ENCODE measurements at regions not wholly inside any gene's neighbourhood (a gene's known extent, or its start where the extent isn't known, plus 50 kb on each side); places are given as distances from the start of the nearest gene placed in this dataset.

GRCh38 chr4:157973297-157973696 lies 199.5 kb downstream of the GASK1B start:
- Histone ChIP-seq H3K9me3 (no peaks in the 10 kb centered on the region), H3K36me3 (no peaks in the 10 kb centered on the region), H3K4me3 (no peak overlapping the region), H3K4me1 (no peaks in the 10 kb centered on the region), H3K27me3 (no peaks in the 10 kb centered on the region), H3K27ac (no peak overlapping the region)
- TF ChIP-seq POLR2A (IDR thresholded peaks at IDR 0.05) (no peak), POLR2AphosphoS5 (IDR thresholded peaks at IDR 0.05) (no peak), CTCF (IDR thresholded peaks at IDR 0.05) (no peak)
- intact Hi-C loops (cut with DNase I; ENCODE audit: low total_unique reads): loop anchor here (10.0 kb wide), 1 partner anchor 748 kb away; the partner anchor contains the start of gene GRIA2
- DNase-seq (ENCODE audit: low spot score in 2 of 2): no peak

- TF ChIP-seq CTCF (IDR thresholded peaks at IDR 0.05) (no peak), POLR2AphosphoS5 (IDR thresholded peaks at IDR 0.05) (no peak)
- Histone ChIP-seq H3K4me3 (no peak overlapping the region), H3K27me3 (no peaks in the 10 kb centered on the region), H3K36me3 (no peaks in the 10 kb centered on the region), H3K9me3 (no peaks in the 10 kb centered on the region), H3K4me1 (no peaks in the 10 kb centered on the region), H3K27ac (no peak overlapping the region)
- DNase-seq (ENCODE audit: low spot score in 2 of 2): no peak
- intact Hi-C loops (cut with DNase I; ENCODE audit: low total_unique reads): no loop called here
These were observed 208.4 kb downstream of the GASK1B start for GRCh38 chr4:157964463-157964862.

GRCh38 chr4:157961229-157961990 lies 211.4 kb downstream of the GASK1B start:
- Histone ChIP-seq H3K9me3 (no peaks in the 10 kb centered on the region), H3K27me3 (no peaks in the 10 kb centered on the region), H3K4me3 (no peak overlapping the region), H3K4me1 (no peaks in the 10 kb centered on the region), H3K27ac (no peak overlapping the region), H3K36me3 (no peaks in the 10 kb centered on the region)
- no peak for DNase-seq (ENCODE audit: low spot score in 2 of 2)
- TF ChIP-seq POLR2A (IDR thresholded peaks at IDR 0.05): no peak
- no peak for TF ChIP-seq CTCF (IDR thresholded peaks at IDR 0.05)
- no peak for TF ChIP-seq POLR2AphosphoS5 (IDR thresholded peaks at IDR 0.05)
- intact Hi-C loops (cut with DNase I; ENCODE audit: low total_unique reads): no loop called here

GRCh38 chr4:157957905-157958304 lies 214.9 kb downstream of the GASK1B start:
- Histone ChIP-seq H3K27ac (no peak overlapping the region), H3K9me3 (no peaks in the 10 kb centered on the region), H3K4me1 (no peaks in the 10 kb centered on the region), H3K27me3 (no peaks in the 10 kb centered on the region), H3K4me3 (no peak overlapping the region), H3K36me3 (no peaks in the 10 kb centered on the region)
- TF ChIP-seq CTCF (IDR thresholded peaks at IDR 0.05) (no peak), POLR2AphosphoS5 (IDR thresholded peaks at IDR 0.05) (no peak), POLR2A (IDR thresholded peaks at IDR 0.05) (no peak)
- intact Hi-C loops (cut with DNase I; ENCODE audit: low total_unique reads): no loop called here
- DNase-seq (ENCODE audit: low spot score in 2 of 2): no peak

- Histone ChIP-seq H3K27me3 (no peaks in the 10 kb centered on the region), H3K4me1 (no peaks in the 10 kb centered on the region), H3K27ac (no peak overlapping the region), H3K9me3 (no peaks in the 10 kb centered on the region), H3K4me3 (no peak overlapping the region), H3K36me3 (no peaks in the 10 kb centered on the region)
- no peak for DNase-seq (ENCODE audit: low spot score in 2 of 2)
- TF ChIP-seq POLR2A (IDR thresholded peaks at IDR 0.05) (no peak), POLR2AphosphoS5 (IDR thresholded peaks at IDR 0.05) (no peak), CTCF (IDR thresholded peaks at IDR 0.05) (no peak)
- intact Hi-C loops (cut with DNase I; ENCODE audit: low total_unique reads): no loop called here
These were observed 230.8 kb downstream of the GASK1B start for GRCh38 chr4:157942017-157942416.
